Mucosa of gallbladder (tissue), 1 donor: ENCODE measurements at regions not wholly inside any gene's neighbourhood (a gene's known extent, or its start where the extent isn't known, plus 50 kb on each side); places are given as distances from the start of the nearest gene placed in this dataset.
"Not testable (repeated sequence)": the region's sequence is repeated elsewhere in the genome, so short reads cannot be mapped to it uniquely, and the experiment has no call there.

Experiments
- DNase-seq: peaks from one replicate; pipeline ENCODE4 v3.0.0-alpha.2; 2020; ENCODE audit warnings: low spot score
- donor health status: DM: no; HTN: no; CAD: no.

- DNase-seq = no peak
Measured at GRCh38 chr6:141251286-141251685, 881.4 kb upstream of the GJE1 start.

GRCh38 chr6:141248021-141248799 is 884.5 kb upstream of the GJE1 start:
- DNase-seq = no peak

- DNase-seq = no peak
Measured at GRCh38 chr6:141244366-141244765, 888.4 kb upstream of the GJE1 start.

GRCh38 chr6:141242957-141243356 is 889.8 kb upstream of the GJE1 start:
- DNase-seq = no peak

DNA sequence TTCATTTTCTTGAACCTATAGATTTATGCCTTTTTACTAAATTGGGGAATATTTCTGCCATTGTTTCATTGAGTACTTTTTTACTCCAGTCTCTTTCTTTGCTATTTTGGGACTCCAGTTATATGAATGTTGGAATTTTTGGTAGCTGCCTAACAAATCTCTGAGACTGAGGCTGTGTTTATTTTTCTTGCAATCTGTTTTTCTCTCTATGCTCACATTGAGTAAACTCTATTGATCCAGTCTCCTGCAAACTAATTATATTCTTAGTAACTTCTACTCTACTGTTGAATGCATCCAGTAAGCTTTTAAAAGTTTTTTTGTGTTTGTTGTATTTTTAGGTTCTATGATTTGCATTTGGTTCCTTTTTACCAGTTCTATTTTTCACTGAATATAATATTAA is 903.4 kb upstream of the GJE1 start:
- no peak for DNase-seq

- no peak for DNase-seq
Measured at GRCh38 chr6:141218583-141218982, 914.1 kb upstream of the GJE1 start.

- DNase-seq = no peak
Measured at GRCh38 chr6:141216726-141217125, 916.0 kb upstream of the GJE1 start.

DNA sequence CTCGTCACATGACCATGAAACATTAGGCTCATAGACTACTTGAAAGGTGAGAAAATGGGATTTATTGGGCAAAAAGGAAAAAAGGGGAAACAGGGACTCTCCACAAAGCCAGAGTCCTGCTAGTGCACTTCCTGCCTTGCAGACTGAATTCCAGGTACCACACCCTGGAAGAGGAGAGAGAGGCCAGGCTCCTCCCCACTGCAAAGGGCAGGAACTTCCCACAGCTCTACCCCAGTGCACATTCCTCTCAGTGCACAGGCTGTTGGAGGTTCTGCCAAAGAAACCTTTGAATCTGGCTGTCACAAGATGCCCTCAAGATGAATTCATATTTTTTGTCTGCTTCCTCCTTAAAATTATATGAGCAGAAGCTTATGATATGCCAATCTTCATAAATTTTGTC is 920.4 kb upstream of the GJE1 start:
- DNase-seq = no peak

GRCh38 chr6:141211845-141212244 is 920.9 kb upstream of the GJE1 start:
- no peak for DNase-seq

- DNase-seq = no peak
Measured at GRCh38 chr6:141210901-141211300, 921.8 kb upstream of the GJE1 start.

GRCh38 chr6:141209890-141210289 is 922.8 kb upstream of the GJE1 start:
- DNase-seq = no peak

DNA sequence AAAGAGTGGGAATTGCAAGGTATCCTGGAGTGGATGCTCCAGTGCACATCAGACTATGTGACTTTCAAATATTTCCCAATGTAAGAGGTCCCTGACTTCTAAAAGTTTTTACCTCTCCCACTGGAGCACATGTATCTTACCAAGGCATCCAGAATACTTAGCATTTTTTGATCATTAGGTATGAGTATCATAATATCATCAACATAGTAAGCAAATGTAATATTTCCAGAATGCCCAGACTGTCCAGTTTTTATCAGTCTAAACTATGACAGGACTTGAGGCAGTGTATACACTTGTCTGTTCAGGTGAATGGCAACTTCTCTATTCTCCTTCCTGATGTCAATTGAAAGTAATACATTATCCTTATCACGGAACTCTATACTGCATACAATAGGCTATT is 924.6 kb upstream of the GJE1 start:
- no peak for DNase-seq

- DNase-seq = no peak
Measured at GRCh38 chr6:141203902-141204575, 928.7 kb upstream of the GJE1 start.

DNA sequence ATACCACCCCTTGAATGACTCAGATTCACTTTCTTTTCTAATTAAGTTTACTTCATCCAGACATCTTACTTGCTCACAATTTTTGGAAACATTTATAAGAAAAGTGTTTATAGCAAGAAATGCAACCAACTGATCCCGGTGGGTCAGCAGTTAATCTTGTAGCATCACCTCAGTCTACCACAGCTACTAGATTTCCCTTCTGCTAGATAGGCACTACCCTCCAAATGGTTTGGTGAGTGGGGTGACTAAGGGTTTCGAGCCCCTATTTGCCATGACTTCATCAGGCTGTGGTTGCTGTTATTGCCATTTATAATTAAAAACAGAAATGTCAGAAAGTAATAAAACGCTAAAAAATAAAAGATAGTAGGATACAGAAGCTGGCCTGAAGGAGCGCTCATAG is 930.1 kb upstream of the GJE1 start:
- DNase-seq = no peak

DNA sequence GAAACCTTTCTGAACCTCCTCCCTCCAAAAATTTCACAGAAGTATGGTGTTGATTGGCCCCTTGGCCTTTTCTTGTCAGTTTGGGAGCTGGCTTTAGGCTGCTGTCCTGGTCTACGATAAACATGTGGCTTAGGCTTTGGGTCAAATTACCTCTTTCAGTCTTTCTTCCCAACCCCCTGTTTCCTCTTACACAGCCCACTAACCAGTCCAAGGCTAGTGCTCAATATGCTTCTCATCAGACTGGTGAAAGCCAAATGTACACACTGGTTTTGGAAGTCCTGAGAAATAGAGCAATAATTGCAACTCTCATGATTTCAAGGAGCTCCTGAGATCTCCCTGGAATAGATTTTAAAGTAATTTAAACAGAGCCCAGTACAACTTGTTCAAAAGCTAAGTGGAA is 933.7 kb upstream of the GJE1 start:
- no peak for DNase-seq

- DNase-seq = no peak
Measured at GRCh38 chr6:141195251-141195832, 937.4 kb upstream of the GJE1 start.

- no peak for DNase-seq
Measured at GRCh38 chr6:141183368-141183767, 949.4 kb upstream of the GJE1 start.

DNA sequence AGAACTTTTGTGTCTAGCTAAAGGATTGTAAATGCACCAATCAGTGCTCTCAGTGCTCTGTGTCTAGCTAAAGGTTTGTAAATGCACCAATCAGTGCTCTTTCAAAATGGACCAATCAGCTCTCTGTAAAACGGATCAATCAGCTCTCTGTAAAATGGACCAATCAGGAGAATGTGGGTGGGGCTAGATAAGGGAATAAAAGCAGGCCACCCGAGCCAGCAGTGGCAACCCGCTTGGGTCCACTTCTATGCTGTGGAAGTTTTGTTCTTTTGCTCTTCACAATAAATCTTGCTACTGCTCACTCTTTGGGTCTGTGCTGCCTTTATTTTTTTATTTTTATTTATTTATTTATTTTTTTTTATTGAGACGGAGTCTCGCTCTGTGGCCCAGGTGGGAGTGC is 957.3 kb upstream of the GJE1 start:
- DNase-seq = not testable (repeated sequence)

DNA sequence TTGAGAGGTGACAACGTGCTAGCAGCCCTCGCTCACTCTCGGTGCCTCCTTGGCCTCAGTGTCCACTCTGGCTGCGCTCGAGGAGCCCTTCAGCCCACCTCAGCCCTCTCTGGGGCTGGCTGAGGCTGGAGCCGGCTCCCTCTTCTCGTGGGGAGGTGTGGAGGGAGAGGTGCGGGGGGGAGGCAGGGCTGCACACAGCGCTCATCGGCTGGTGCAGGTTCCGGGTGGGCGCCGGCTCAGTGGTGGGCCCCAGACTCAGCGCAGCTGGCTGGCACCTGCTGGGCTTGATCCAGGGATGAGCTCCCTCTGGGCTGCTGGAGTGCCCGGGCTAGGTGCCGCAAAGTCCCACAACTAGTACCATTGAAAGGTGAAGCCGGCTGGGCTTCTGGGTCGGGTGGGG is 957.8 kb upstream of the GJE1 start:
- no peak for DNase-seq

GRCh38 chr6:141173529-141173928 is 959.2 kb upstream of the GJE1 start:
- DNase-seq = no peak

DNA sequence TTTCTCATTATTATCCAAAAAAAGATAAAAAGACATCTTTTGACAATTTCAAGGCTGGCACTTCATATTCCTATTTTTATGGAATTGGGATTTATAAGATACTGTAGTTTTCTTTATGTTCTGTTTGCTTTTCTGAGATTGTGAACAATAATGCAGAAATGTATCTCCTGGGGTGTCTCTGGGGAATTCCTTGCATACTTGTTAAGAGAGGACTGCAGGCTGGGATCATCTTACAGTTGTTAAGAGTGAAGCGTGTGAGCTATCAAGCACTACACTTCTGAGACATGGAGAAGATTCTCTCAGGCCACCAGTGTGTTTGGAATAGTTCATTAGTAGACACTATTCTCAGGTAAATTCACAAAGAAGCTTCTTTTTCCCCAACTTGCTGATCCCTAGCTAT is 963.3 kb upstream of the GJE1 start:
- no peak for DNase-seq

- no peak for DNase-seq
Measured at GRCh38 chr6:141167945-141168344, 964.8 kb upstream of the GJE1 start.

DNA sequence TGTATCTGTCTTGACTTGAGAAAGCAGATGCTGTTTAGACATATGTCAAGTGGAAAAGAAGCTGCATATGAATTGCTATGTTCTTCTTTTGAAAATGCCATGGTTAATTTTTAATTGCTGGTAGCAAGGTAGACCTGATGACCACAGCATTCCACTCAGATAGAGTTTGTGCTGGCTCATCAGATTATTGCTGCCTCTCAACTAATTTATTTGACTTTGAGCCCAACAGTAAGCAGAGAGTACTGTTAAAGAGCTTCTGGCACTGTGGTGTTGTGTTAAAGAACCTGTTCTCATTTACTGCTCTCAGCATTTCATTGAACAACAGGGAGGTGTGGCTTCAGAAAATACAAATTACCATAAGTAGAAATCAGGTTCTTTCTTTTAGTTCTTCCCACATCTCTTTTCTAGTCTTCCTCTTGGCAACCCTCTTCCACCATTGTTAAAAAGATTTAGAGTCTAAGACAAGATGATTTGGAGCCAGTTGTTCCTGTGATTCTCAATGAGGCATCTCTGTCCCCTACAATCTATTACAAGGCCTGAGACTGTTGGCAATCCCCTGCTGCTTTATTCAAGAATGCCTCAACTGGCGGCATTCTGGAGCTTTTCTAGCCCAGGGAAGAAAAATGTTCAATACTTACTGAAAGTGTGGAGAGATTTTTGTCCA is 967.6 kb upstream of the GJE1 start:
- no peak for DNase-seq
